GM19238 (cell line): ENCODE measurements at regions not wholly inside any gene's neighbourhood (a gene's known extent, or its start where the extent isn't known, plus 50 kb on each side); places are given as distances from the start of the nearest gene placed in this dataset.
"Not testable (repeated sequence)": the region's sequence is repeated elsewhere in the genome, so short reads cannot be mapped to it uniquely, and the experiment has no call there.

Experiments used
- DNase-seq: peaks from one replicate; pipeline ENCODE4 v3.0.0; 2011; ENCODE audit warnings: low spot score; ENCODE audit not compliant: insufficient read length

GRCh38 chr10:6985644-6986043 lies 405.6 kb upstream of the PRKCQ start:
- DNase-seq, result no peak

GRCh38 chr10:6984971-6985370 lies 404.9 kb upstream of the PRKCQ start:
- DNase-seq, result no peak

- DNase-seq, result not testable (repeated sequence)
Observed at GRCh38 chr10:6984016-6984415, 403.9 kb upstream of the PRKCQ start.

GRCh38 chr10:6980353-6980752 lies 400.3 kb upstream of the PRKCQ start:
- no peak for DNase-seq

- no peak for DNase-seq
Observed at GRCh38 chr10:6979371-6979770, 399.3 kb upstream of the PRKCQ start.

- DNase-seq, result no peak
Observed at GRCh38 chr10:6978187-6978627, 398.1 kb upstream of the PRKCQ start.

- no peak for DNase-seq
Observed at GRCh38 chr10:6977398-6978186, 397.5 kb upstream of the PRKCQ start.

GRCh38 chr10:6973899-6974298 lies 393.8 kb upstream of the PRKCQ start:
- DNase-seq, result no peak

- no peak for DNase-seq
Observed at GRCh38 chr10:6972226-6972625, 392.1 kb upstream of the PRKCQ start.

GRCh38 chr10:6969659-6970058 lies 389.6 kb upstream of the PRKCQ start:
- no peak for DNase-seq

GRCh38 chr10:6964543-6964942 lies 384.5 kb upstream of the PRKCQ start:
- DNase-seq, result no peak

GRCh38 chr10:6962576-6962975 lies 382.5 kb upstream of the PRKCQ start:
- DNase-seq, result no peak

- DNase-seq, result no peak
Observed at GRCh38 chr10:6958711-6959110, 378.6 kb upstream of the PRKCQ start.

GRCh38 chr10:6958254-6958653 lies 378.2 kb upstream of the PRKCQ start:
- no peak for DNase-seq

- DNase-seq, result no peak
Observed at GRCh38 chr10:6957851-6958250, 377.8 kb upstream of the PRKCQ start.

- no peak for DNase-seq
Observed at GRCh38 chr10:6956562-6956961, 376.5 kb upstream of the PRKCQ start.

GRCh38 chr10:6953271-6953801 lies 373.3 kb upstream of the PRKCQ start:
- DNase-seq, result no peak

- no peak for DNase-seq
Observed at GRCh38 chr10:6951732-6952131, 371.7 kb upstream of the PRKCQ start.

GRCh38 chr10:6950133-6950532 lies 370.1 kb upstream of the PRKCQ start:
- DNase-seq, result no peak

GRCh38 chr10:6944436-6944835 lies 364.4 kb upstream of the PRKCQ start:
- DNase-seq, result no peak

- DNase-seq, result no peak
Observed at GRCh38 chr10:6938384-6938783, 358.3 kb upstream of the PRKCQ start.

- no peak for DNase-seq
Observed at GRCh38 chr10:6936931-6937330, 356.9 kb upstream of the PRKCQ start.

- no peak for DNase-seq
Observed at GRCh38 chr10:6929148-6929830, 349.2 kb upstream of the PRKCQ start.
